HEK293 (cell line): ENCODE measurements at regions not wholly inside any gene's neighbourhood (a gene's known extent, or its start where the extent isn't known, plus 50 kb on each side); places are given as distances from the start of the nearest gene placed in this dataset.

ENCODE experiments used
- YY1 ChIP-seq: fragments of 450-650 bp; formaldehyde crosslinking; IDR thresholded peaks from 2 replicates; pipeline ENCODE4 v1.5.1; 2018; ENCODE audit warnings: missing biosample characterization, missing genetic modification characterization
- ZNF274 ChIP-seq, 2 experiments: fragments of 200-500 bp in 1 of 2; fragments of 450-650 bp in 1 of 2; sonication (Bioruptor generic) in 1 of 2; formaldehyde crosslinking in 1 of 2; IDR thresholded peaks; 2 replicates each; pipeline versions ENCODE4 v1.5.1 to v1.6.1; 2014 to 2016; ENCODE audit warnings: borderline replicate concordance in 1 of 2, inconsistent platforms in 1 of 2, low read length in 1 of 2, missing biosample characterization in 1 of 2, missing genetic modification characterization in 1 of 2
- ZNF571 ChIP-seq: fragments of 450-650 bp; formaldehyde crosslinking; IDR thresholded peaks from 2 replicates; pipeline ENCODE4 v1.5.0; 2017; ENCODE audit warnings: missing biosample characterization, missing genetic modification characterization
- TF ChIP-seq, protein P1 (sequence below): fragments of 450-650 bp; formaldehyde crosslinking; IDR thresholded peaks from 2 replicates; pipeline ENCODE4 v1.5.1; 2016; ENCODE audit warnings: missing biosample characterization, missing genetic modification characterization

DNA sequence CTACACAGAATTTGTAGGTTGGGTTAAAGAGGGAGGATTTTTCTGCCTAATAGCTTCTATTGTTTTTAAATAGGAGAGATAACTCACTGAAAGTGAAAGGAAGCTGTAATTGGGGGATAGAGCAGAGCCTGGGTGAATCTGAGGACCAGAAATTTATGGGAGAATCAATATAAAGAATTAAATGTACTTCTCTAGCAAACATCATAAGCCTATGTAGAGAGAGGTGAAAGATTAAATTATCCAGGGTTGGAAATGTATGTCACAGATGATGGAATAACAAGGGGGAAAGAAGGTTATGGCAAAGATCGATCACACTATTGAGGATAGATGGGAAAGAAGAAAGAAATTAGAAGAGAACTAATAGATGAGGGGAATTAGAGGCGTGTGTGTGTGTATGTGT, 104.4 kb upstream of the DCAF8L1 start:
- no peak for TF ChIP-seq ZNF274 (IDR thresholded peaks at IDR 0.05; ENCODE audit: low read length)
- no peak for TF ChIP-seq ZNF274 (tag by site-specific recombination; IDR thresholded peaks at IDR 0.05; ENCODE audit: borderline replicate concordance)
- TF ChIP-seq YY1 (tag by site-specific recombination), result no peak
- TF ChIP-seq, protein P1, sequence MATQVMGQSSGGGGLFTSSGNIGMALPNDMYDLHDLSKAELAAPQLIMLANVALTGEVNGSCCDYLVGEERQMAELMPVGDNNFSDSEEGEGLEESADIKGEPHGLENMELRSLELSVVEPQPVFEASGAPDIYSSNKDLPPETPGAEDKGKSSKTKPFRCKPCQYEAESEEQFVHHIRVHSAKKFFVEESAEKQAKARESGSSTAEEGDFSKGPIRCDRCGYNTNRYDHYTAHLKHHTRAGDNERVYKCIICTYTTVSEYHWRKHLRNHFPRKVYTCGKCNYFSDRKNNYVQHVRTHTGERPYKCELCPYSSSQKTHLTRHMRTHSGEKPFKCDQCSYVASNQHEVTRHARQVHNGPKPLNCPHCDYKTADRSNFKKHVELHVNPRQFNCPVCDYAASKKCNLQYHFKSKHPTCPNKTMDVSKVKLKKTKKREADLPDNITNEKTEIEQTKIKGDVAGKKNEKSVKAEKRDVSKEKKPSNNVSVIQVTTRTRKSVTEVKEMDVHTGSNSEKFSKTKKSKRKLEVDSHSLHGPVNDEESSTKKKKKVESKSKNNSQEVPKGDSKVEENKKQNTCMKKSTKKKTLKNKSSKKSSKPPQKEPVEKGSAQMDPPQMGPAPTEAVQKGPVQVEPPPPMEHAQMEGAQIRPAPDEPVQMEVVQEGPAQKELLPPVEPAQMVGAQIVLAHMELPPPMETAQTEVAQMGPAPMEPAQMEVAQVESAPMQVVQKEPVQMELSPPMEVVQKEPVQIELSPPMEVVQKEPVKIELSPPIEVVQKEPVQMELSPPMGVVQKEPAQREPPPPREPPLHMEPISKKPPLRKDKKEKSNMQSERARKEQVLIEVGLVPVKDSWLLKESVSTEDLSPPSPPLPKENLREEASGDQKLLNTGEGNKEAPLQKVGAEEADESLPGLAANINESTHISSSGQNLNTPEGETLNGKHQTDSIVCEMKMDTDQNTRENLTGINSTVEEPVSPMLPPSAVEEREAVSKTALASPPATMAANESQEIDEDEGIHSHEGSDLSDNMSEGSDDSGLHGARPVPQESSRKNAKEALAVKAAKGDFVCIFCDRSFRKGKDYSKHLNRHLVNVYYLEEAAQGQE (tag by site-specific recombination), result no peak
- no peak for TF ChIP-seq ZNF571
